Lower leg skin (tissue), 3 donors: ENCODE measurements at regions not wholly inside any gene's neighbourhood (a gene's known extent, or its start where the extent isn't known, plus 50 kb on each side); places are given as distances from the start of the nearest gene placed in this dataset.

ENCODE experiments used
- POLR2A ChIP-seq, 2 donors: fragments of 450-650 bp; IDR thresholded peaks; one replicate each; pipeline ENCODE4 v1.6.1; 2016 to 2017; ENCODE audit warnings: antibody characterized with exemption in 2 of 2, mild to moderate bottlenecking in 1 of 2, moderate library complexity in 1 of 2
- TF ChIP-seq, protein P1 (sequence below), 3 donors: fragments of 450-650 bp; IDR thresholded peaks; one replicate each; pipeline ENCODE4 v1.5.1; 2016; ENCODE audit warnings: antibody characterized with exemption in 3 of 3, mild to moderate bottlenecking in 3 of 3, moderate library complexity in 2 of 3

DNA sequence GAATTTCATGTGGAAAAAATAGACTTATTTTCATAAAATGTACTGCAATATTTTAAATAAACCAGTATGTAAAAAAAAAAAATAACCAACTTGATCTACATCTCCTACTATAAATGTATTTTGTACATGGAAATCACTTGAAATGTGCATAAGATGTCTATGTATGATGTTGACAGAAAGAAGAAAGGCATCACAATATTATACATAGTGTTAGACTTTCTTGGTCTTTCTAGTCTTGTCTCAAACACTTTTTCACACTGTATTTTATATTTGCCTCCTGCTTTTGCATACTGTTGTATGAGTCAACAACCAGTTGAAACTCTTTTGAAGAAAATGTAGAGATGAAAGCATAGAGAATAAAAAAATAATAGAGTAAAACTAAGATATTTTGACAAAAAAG lies 352.4 kb upstream of the MGAT4C start:
- TF ChIP-seq, protein P1, sequence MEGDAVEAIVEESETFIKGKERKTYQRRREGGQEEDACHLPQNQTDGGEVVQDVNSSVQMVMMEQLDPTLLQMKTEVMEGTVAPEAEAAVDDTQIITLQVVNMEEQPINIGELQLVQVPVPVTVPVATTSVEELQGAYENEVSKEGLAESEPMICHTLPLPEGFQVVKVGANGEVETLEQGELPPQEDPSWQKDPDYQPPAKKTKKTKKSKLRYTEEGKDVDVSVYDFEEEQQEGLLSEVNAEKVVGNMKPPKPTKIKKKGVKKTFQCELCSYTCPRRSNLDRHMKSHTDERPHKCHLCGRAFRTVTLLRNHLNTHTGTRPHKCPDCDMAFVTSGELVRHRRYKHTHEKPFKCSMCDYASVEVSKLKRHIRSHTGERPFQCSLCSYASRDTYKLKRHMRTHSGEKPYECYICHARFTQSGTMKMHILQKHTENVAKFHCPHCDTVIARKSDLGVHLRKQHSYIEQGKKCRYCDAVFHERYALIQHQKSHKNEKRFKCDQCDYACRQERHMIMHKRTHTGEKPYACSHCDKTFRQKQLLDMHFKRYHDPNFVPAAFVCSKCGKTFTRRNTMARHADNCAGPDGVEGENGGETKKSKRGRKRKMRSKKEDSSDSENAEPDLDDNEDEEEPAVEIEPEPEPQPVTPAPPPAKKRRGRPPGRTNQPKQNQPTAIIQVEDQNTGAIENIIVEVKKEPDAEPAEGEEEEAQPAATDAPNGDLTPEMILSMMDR (IDR thresholded peaks at IDR 0.05), result no peak
- TF ChIP-seq POLR2A (IDR thresholded peaks at IDR 0.05), result no peak
